Epithelial cell of proximal tubule (primary cell): ENCODE measurements at regions not wholly inside any gene's neighbourhood (a gene's known extent, or its start where the extent isn't known, plus 50 kb on each side); places are given as distances from the start of the nearest gene placed in this dataset.
A peak's percentile ranks its signal among the peaks of the same experiment; 100 is the strongest.

Experiments
- DNase-seq: peaks from one replicate; pipeline ENCODE4 v3.0.0-alpha.2; 2011; ENCODE audit warnings: low read depth
- H3K4me3 ChIP-seq: 2 replicates; pipeline ENCODE4 v1.5.1; 2011; ENCODE audit warnings: low read depth, mild to moderate bottlenecking, low read length
- CTCF ChIP-seq: conservative IDR thresholded peaks from 2 replicates; pipeline ENCODE4 v1.5.1; 2012; ENCODE audit warnings: low read depth, mild to moderate bottlenecking, low read length

- TF ChIP-seq CTCF = peak; percentile 2
- no peak overlapping the region for H3K4me3 ChIP-seq
- no peak for DNase-seq
Measured at GRCh38 chr19:42662712-42663111, 68.0 kb upstream of the CEACAM8 start.

GRCh38 chr19:42660353-42660752 is 65.6 kb upstream of the CEACAM8 start:
- no peak overlapping the region for H3K4me3 ChIP-seq
- no peak for DNase-seq
- no peak for TF ChIP-seq CTCF

GRCh38 chr19:42658076-42658475 is 63.4 kb upstream of the CEACAM8 start:
- TF ChIP-seq CTCF = no peak
- no peak overlapping the region for H3K4me3 ChIP-seq
- DNase-seq = no peak

- TF ChIP-seq CTCF = no peak
- H3K4me3 ChIP-seq = no peak overlapping the region
- peak; percentile 74 for DNase-seq
Measured at GRCh38 chr19:42657556-42657955, 62.8 kb upstream of the CEACAM8 start.

GRCh38 chr19:42655748-42656147 is 61.0 kb upstream of the CEACAM8 start:
- DNase-seq = no peak
- no peak for TF ChIP-seq CTCF
- H3K4me3 ChIP-seq = no peak overlapping the region

- no peak for DNase-seq
- no peak for TF ChIP-seq CTCF
Measured at GRCh38 chr19:42653841-42654240, 59.1 kb upstream of the CEACAM8 start.

GRCh38 chr19:42652021-42652420 is 57.3 kb upstream of the CEACAM8 start:
- no peak for DNase-seq
- H3K4me3 ChIP-seq = no peak overlapping the region
- no peak for TF ChIP-seq CTCF

More at GRCh38 chr19:42653841-42654240, 59.1 kb upstream of the CEACAM8 start:
- peak overlapping the region; percentile 40 for H3K4me3 ChIP-seq
